DND-41 (cell line): ENCODE measurements at regions not wholly inside any gene's neighbourhood (a gene's known extent, or its start where the extent isn't known, plus 50 kb on each side); places are given as distances from the start of the nearest gene placed in this dataset.

Experiments used
- ATAC-seq: fragments of 200-7000 bp; cut with Tn5 transposase; 3 replicates; pipeline ENCODE4 v1.9.1; 2021; ENCODE audit warnings: low read depth; ENCODE audit not compliant: insufficient read depth
- DNase-seq: peaks from one replicate; pipeline ENCODE4 v3.0.0-alpha.2; 2020
- H2AFZ ChIP-seq: 2 replicates; pipeline ENCODE4 v1.6.0; 2012; ENCODE audit warnings: low read depth, low read length
- H3K27ac ChIP-seq: 2 replicates; pipeline ENCODE4 v1.5.1; 2012; ENCODE audit warnings: low read length, inconsistent platforms
- H3K27me3 ChIP-seq: fragments of 200-600 bp; sonication (generic); 2 replicates; pipeline ENCODE4 v1.6.0; 2012; ENCODE audit warnings: low read length, mild to moderate bottlenecking, inconsistent platforms; ENCODE audit not compliant: insufficient read depth, poor library complexity
- H3K36me3 ChIP-seq: 2 replicates; pipeline ENCODE4 v1.5.1; 2012; ENCODE audit warnings: low read length, inconsistent platforms; ENCODE audit not compliant: insufficient read depth
- H3K4me1 ChIP-seq: 2 replicates; pipeline ENCODE4 v1.5.1; 2012; ENCODE audit warnings: mild to moderate bottlenecking, low read length; ENCODE audit not compliant: insufficient read depth
- H3K4me2 ChIP-seq: 2 replicates; pipeline ENCODE4 v1.6.0; 2012; ENCODE audit warnings: mild to moderate bottlenecking, moderate library complexity, low read length, inconsistent platforms; ENCODE audit not compliant: insufficient read depth
- H3K4me3 ChIP-seq, 2 experiments: fragments of 200-600 bp in 1 of 2; shearing (Covaris generic) in 1 of 2; 2 replicates each; pipeline ENCODE4 v1.5.1; 2012 to 2016; ENCODE audit warnings: inconsistent platforms in 2 of 2, low read length in 2 of 2, mild to moderate bottlenecking in 2 of 2, low read depth in 1 of 2, moderate library complexity in 1 of 2
- H3K79me2 ChIP-seq: 2 replicates; pipeline ENCODE4 v1.6.0; 2012; ENCODE audit warnings: low read length, inconsistent platforms; ENCODE audit not compliant: insufficient read depth
- H3K9ac ChIP-seq: 2 replicates; pipeline ENCODE4 v1.6.0; 2012; ENCODE audit warnings: low read depth, mild to moderate bottlenecking, inconsistent platforms, low read length, moderate library complexity
- H3K9me3 ChIP-seq: 2 replicates; pipeline ENCODE4 v1.5.1; 2012; ENCODE audit warnings: low read length, moderate library complexity, mild to moderate bottlenecking, inconsistent platforms; ENCODE audit not compliant: insufficient read depth, severe bottlenecking
- H4K20me1 ChIP-seq: 2 replicates; pipeline ENCODE4 v1.6.0; 2012; ENCODE audit warnings: low read length; ENCODE audit not compliant: insufficient read depth
- CTCF ChIP-seq: IDR thresholded peaks from 2 replicates; pipeline ENCODE4 v1.5.1; 2012; ENCODE audit warnings: borderline replicate concordance, low read length, moderate library complexity, mild to moderate bottlenecking; ENCODE audit not compliant: poor library complexity, severe bottlenecking; ENCODE audit errors: extremely low read depth
- EZH2 ChIP-seq: IDR thresholded peaks from 3 replicates; pipeline ENCODE4 v1.6.1; 2012; ENCODE audit warnings: borderline replicate concordance, low read depth, mild to moderate bottlenecking, moderate library complexity, low read length, inconsistent platforms; ENCODE audit not compliant: severe bottlenecking

DNA sequence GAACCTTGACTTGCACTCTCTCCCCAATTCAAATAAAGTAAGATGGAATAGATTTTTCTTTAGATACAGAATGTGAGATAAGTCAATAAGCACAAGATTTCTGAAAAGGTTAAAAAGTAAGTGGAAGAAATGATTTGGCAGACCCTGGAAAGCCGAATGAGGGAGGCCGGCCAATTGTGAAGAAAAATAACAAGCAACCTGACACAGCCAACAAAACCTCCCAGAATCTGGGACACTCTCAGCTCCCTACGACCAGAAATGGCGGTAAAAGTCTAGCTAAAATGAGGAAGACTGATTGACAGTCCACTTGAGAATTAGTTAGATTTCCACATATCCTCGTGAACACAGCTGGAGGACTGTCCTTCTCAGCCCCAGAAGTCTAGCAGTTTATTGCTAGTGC lies 85.4 kb downstream of the KLF12 start:
- no peaks in the 10 kb centered on the region for H3K9me3 ChIP-seq
- H3K36me3 ChIP-seq: peaks cover 13% of the 10 kb centered on the region
- H3K4me2 ChIP-seq: no peak overlapping the region
- peak overlapping the region; percentile 5; the same call in 1 of the 2 replicates for H3K27ac ChIP-seq
- H3K27me3 ChIP-seq: no peaks in the 10 kb centered on the region
- H3K4me1 ChIP-seq: peaks cover 26% of the 10 kb centered on the region
- no peak overlapping the region for H3K9ac ChIP-seq
- ATAC-seq: no peak
- no peak for DNase-seq
- H4K20me1 ChIP-seq: peaks cover 13% of the 10 kb centered on the region; the same call in 1 of the 2 replicates
- H2AFZ ChIP-seq: no peak overlapping the region
- H3K4me3 ChIP-seq: no peak overlapping the region
- H3K79me2 ChIP-seq: peaks cover 100% of the 10 kb centered on the region
- TF ChIP-seq EZH2: no peak
- no peak for TF ChIP-seq CTCF

DNA sequence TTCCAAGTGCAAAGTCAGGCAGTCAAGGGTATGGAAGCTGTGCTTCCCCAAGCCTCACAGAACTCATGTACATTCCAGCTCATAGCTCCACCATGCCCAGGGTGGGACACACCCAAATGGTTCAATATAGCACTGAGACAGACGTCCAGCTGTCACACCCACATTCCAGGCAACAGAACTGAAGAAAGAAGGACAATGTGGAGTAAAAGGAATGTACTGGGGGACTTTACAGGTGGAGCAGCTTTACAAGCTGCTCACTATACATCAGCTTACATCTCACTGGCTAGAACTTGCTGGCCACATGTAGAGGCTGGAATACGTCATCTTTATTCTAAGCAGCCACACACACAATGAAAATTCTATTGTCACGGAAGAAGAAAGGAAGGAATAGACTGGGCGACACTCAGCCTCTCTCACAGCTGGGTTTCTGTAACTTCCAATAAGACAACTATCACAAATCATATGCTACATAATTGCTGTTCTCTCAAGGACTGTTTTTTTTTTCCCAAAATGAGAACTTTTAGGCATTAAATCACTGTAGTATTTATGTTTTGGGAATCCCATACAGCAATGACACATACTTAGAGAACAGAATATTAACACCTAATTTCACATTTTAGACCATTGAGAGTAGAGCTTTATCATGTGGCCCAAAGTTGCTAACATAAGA lies 86.1 kb downstream of the KLF12 start:
- Histone ChIP-seq H3K9ac (no peak overlapping the region), H3K79me2 (peaks cover 100% of the 10 kb centered on the region), H2AFZ (no peak overlapping the region), H3K4me3 (no peak overlapping the region), H4K20me1 (peaks cover 13% of the 10 kb centered on the region; the same call in 1 of the 2 replicates), H3K9me3 (no peaks in the 10 kb centered on the region), H3K4me1 (peaks cover 22% of the 10 kb centered on the region), H3K27ac (peak overlapping the region; percentile 53), H3K36me3 (peaks cover 13% of the 10 kb centered on the region), H3K4me2 (no peak overlapping the region), H3K27me3 (no peaks in the 10 kb centered on the region)
- no peak for DNase-seq
- ATAC-seq: no peak
- no peak for TF ChIP-seq CTCF
- TF ChIP-seq EZH2: no peak

DNA sequence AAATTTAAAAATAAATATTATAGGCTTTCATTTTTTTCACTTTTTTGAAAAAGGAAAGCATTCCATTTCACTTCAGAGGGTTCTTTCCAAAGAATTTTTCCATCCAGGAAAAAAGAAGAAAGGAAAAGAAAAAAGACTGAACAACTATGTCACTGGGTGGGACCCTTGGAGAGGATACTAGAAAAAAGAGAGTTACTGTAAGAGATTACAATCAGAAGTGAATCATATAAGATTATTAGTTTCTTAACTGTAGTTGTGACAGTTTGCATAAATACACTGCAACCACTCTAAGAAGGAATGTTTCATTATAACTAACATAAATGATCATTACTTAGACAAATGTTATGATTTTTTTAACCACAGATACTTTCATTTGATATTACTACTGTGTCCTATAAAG lies 87.8 kb downstream of the KLF12 start:
- peaks cover 13% of the 10 kb centered on the region; the same call in 1 of the 2 replicates for H4K20me1 ChIP-seq
- H3K9me3 ChIP-seq: no peaks in the 10 kb centered on the region
- no peak for TF ChIP-seq EZH2
- no peak for TF ChIP-seq CTCF
- no peak overlapping the region for H3K4me2 ChIP-seq
- no peak overlapping the region for H3K27ac ChIP-seq
- ATAC-seq (no peak), DNase-seq (no peak)
- H3K9ac ChIP-seq: no peak overlapping the region
- H3K4me3 ChIP-seq: no peak overlapping the region
- H3K4me1 ChIP-seq: peaks cover 8% of the 10 kb centered on the region
- H3K27me3 ChIP-seq: no peaks in the 10 kb centered on the region
- H2AFZ ChIP-seq: no peak overlapping the region
- peaks cover 13% of the 10 kb centered on the region for H3K36me3 ChIP-seq
- peaks cover 100% of the 10 kb centered on the region for H3K79me2 ChIP-seq
